Stimulated activated CD4-positive, alpha-beta T cell treated with anti-CD3 and anti-CD28 coated beads, Interleukin-15, amount 100 ng/mL, for 48 hours (primary cell): ENCODE measurements at regions not wholly inside any gene's neighbourhood (a gene's known extent, or its start where the extent isn't known, plus 50 kb on each side); places are given as distances from the start of the nearest gene placed in this dataset.
"Not testable (repeated sequence)": the region's sequence is repeated elsewhere in the genome, so short reads cannot be mapped to it uniquely, and the experiment has no call there.

ENCODE experiments used
- DNase-seq, 2 donors: peaks; one replicate each; pipeline ENCODE4 v3.0.0-alpha.2; 2020; ENCODE audit warnings: low read depth in 2 of 2

DNA sequence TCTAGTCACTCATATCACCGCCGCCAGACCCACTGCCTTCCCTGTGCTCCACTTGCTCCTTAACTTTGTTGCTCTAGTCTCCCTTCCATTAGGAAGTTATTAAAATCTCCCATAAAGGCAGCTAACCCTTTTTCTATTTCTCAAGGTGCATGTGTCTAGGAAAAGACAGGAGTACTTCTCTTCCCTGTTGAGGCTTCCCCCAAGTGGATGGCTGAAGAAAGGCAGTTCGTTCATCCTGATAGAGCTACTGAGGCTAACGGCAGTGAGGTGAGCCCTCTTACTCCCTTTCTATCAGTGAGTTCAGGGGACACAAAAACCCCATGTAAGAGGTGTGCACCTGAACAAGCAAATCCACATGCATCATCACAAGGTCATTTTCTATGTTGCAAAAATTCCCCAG lies 397.8 kb downstream of the IGSF11 start:
- no peak for DNase-seq

DNA sequence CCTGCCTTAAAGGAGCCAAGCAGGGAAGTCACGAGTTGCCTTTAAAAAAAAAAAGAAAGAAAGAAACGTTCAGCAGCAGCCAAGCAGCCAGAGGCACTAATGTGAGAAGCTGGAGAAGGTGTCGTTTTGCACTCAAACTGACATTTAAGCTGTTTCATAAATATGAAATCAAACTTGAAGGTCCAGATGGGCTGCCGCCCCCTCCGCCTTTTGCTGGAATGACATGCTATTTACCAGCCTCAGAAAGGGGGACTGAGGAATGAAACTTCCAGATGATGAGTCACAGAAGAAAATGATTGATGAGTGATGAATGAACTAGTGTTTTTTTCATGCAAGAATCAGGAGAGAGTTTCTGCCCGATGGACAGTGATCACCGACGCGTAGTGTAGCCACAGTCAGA lies 396.8 kb downstream of the IGSF11 start:
- no peak for DNase-seq

- DNase-seq, result no peak
These were observed 393.0 kb downstream of the IGSF11 start for GRCh38 chr3:118641608-118642007.

DNA sequence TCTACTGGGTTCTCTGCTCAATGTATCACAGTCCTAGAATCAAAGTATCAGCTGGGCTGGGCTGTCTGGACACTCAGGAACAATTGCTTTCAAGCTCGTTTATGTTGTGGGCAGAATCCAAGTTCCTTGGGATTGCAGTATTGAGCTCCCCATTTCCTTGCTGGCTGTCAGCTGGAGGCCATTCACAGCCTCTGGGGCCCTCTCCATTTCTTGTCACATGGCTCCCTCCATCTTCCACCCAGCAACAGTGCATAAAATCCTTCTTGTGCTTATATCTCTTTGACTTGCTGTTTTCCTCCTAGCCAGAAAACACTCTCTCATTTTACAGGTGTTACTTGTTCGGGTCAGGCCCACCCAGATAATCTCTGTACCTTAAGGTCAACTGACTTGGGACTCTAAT lies 363.5 kb downstream of the IGSF11 start:
- no peak for DNase-seq

DNA sequence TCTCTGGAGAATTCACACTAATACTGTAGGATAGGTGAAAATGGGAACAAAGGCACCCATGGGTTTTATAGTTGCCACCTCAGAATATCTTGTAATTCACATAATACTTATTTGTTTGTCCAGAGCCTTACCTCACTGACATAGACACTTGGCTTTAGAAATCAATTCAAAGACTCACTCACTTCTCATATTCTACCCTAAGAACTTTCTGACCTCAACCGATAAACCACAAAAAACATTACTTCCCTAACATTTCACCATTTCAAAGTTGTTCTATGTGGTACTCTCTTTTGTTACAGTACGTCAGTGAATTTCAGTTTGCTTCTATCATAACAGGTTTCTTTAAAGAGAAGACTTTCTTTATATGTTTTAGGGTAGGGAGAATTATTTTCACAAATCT lies 359.3 kb downstream of the IGSF11 start:
- DNase-seq, result no peak

DNA sequence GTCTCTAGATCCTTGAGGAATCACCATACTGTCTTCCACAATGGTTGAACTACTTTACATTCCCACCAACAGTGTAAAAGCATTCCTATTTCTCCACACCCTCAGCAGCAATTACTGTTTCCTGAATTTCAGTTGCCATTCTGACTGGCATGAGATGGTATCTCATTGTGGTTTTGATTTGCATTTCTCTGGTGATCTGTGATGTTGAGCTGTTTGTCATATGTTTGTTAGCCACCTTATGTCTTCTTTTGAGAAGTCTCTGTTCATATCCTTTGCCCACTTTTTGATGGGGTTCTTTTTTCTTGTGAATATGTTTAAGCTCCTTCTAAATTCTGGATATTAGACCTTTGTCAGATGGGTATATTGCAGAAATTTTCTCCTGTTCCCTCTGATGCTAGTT lies 356.0 kb downstream of the IGSF11 start:
- not testable (repeated sequence) for DNase-seq

GRCh38 chr3:118682921-118683320 lies 351.7 kb downstream of the IGSF11 start:
- no peak for DNase-seq

GRCh38 chr3:118683636-118684035 lies 351.0 kb downstream of the IGSF11 start:
- no peak for DNase-seq

- no peak for DNase-seq
These were observed 346.2 kb downstream of the IGSF11 start for GRCh38 chr3:118688396-118688884.

- DNase-seq, result no peak
These were observed 342.2 kb downstream of the IGSF11 start for GRCh38 chr3:118692416-118692815.

DNA sequence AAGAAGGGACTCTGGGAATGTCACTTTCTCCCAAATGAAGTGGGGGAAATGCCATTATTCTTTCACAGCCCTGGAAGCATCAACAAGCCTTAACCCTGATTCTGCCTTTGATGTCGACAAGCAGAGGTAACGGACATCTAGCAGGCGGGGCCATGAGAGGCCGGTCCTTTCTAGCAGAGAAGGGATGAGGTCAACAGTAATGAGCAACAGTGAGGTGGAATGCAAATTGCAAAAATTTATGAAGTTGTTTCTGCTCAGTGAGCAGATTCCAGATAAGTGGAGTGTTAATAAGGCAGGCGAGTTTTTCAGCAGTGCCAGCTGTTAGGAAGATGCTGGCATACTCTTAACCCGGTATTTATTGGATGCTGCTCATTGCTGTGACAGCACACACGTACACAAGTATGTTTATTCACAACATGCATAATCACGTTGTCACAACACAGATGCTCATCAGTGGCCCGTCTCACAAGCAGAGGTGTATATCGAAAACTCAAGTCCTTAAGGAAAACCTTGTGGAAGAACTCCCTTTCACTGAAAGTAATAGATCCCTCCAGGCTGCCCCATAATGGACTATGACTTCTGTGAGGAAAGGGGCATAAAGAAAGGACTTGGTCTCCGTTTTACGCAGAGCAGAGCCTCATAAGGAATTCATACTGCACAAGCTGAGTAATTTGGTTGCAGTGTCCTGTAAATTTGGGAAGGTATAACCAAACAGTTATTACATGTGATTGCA lies 329.0 kb downstream of the IGSF11 start:
- no peak for DNase-seq

- DNase-seq, result no peak
These were observed 326.7 kb downstream of the IGSF11 start for GRCh38 chr3:118707991-118708390.

- DNase-seq, result no peak
These were observed 324.1 kb downstream of the IGSF11 start for GRCh38 chr3:118710532-118710931.

DNA sequence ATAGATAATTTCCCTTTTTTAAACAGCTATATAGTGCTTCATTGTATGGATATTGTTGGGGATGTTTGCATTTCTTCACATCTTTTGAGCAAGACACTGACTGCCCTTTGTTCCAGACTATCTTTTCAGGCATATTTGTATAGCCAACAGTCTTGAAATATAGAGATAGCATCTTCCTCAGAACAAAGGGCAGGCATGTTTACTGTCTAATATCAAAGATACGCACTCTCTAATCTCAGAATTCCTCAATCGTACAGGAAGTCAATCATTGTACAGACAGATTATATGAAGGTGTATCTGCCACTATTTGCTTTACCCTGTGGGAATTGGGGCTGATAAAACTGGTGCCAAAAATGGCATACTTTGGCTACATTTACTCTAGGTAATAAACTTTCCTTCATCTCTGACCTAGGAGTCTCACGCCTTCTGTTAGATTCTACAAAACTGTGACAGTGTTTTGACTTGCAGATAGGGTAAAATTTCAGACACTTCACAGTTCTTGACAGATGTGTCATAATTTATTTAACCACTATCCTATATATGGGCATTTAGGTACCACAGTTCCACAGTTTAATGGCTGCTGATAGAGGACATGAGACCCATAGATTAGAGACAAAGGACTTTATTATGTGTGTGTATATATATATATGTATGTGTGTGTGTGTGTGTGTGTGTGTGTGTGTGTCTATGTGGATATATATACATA lies 321.0 kb downstream of the IGSF11 start:
- DNase-seq, result no peak

DNA sequence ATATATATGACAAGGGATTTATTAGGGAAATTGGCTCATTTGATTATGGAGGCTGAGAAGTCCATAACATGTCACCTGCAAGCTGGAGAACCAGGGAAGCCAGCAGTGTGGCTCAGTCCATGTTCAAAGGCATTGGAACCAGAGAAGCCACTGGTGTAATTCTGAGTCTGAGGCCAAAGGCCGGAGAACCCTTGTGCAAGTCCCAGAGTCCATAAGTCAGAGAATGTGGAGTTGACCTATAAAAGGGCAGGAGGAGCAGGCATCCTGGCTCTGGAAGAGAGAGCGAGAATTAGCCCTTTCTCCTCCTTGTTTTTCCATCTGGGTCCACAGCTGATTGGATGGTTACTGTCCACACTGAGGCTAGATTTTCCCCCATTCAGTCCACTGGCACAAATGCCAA lies 319.8 kb downstream of the IGSF11 start:
- DNase-seq, result no peak

DNA sequence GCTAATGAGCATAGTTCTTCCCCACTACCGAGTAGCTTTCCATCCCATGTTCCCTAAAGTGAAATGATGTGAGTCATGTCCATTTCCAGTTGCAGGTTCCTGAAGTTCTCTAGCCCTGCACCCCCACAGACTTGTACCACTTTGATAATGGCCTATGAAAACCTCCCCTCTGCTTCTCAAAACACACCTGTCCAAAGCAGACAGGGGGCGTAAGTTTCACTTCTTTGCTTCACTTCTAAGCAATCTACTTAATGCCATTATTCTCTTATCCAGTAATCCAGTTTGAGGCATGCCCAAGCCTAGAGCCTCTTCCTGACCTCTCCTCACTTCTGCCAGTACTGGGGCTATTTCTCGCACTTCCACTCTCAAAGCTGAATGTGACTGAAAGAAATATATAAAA lies 305.1 kb downstream of the IGSF11 start:
- DNase-seq, result no peak

DNA sequence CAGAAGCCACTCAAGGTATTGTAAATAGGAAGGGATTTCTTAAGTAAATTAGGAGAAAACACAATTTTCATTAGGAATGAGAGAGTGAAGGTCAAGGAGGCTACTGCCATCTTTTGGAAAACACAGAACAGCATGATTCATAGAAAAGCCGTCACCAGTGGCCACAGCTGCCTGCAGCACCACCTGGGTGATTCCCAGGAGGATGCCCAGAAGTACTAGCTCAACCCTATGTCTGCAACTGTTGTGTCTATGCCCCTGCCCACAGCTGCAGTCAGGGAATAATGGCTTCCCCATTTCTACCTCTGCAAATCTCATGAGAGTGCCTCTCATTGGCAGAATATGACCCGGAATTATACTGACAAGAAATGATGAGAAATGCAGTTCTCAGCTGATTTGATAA lies 300.0 kb downstream of the IGSF11 start:
- DNase-seq, result no peak

- DNase-seq, result no peak
These were observed 298.5 kb downstream of the IGSF11 start for GRCh38 chr3:118736107-118736506.

GRCh38 chr3:118740722-118741290 lies 293.8 kb downstream of the IGSF11 start:
- no peak for DNase-seq

GRCh38 chr3:118742760-118743159 lies 291.9 kb downstream of the IGSF11 start:
- DNase-seq, result no peak

DNA sequence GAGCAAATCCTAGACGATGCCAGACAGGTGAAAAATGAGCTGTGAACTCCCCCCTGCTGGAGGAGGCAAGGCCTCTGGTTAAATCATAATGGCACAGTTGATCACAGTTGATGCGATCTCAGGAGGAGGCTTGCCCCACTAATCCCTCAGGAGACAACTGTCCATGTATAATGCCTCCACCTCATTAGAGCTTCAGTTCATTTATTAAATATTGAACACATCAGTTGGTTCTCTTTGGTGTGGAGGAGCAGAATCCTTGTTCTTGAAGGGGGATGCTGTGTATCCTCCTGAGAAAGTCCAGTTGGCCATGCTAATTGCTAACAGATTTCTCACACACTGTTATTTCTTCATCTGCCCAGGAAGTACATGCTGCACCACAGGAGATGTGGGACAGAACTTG lies 290.5 kb downstream of the IGSF11 start:
- DNase-seq, result no peak

DNA sequence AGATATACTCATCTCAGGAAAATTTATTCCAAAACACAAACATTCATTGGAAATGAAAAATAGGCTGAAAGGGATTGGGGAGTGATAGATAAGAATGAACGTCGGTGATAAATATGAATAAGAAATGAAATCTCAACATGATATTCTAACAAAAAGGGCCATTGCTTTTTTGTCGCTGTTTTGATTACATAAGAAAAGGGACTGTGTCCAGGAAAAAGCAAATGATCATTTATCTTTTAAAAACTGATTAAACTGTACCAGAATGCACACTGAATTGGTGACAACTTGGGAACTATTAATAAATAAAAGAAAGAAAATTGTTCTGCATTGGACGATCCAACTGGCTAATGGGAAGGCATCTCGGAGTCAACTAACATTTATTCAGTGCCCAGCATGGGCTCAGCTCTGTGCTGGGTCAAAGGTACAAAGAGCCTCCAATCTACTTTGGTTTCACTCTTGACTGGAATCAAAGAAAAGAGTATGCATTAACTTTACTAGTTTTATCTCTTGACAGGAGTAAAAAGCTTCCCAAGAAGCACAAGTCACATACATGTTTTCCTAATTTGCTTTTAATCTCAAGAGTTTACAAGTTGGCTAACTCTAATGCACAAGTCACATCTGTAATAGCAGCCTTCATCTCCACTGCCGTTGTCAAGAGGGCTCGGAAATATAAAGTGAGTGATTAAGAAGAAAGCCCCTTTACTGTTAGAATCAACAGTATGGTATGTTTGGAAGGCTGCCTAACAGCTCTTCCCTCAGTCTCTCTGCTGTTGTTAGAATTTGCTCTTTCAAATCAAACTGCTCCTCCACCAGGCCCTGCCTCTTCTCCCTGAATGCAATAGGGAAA lies 280.0 kb downstream of the IGSF11 start:
- DNase-seq, result no peak
